AG04450 (cell line): ENCODE measurements at regions not wholly inside any gene's neighbourhood (a gene's known extent, or its start where the extent isn't known, plus 50 kb on each side); places are given as distances from the start of the nearest gene placed in this dataset.

Experiments used
- CTCF ChIA-PET: fragments of 300-600, 350-600 bp; formaldehyde crosslinking; extraction: SDS; loops from one replicate; lab custom pipeline; 2022; ENCODE audit warnings: antibody characterized with exemption, inconsistent platforms; lab: Charles Lee
- POLR2A ChIA-PET: fragments of 350-600 bp; formaldehyde crosslinking; extraction: SDS; loops from one replicate; lab custom pipeline; 2021; ENCODE audit warnings: antibody characterized with exemption, inconsistent platforms; lab: Yijun Ruan, JAX
- DNase-seq: peaks from one replicate; pipeline ENCODE4 v3.0.0-alpha.2; 2011; ENCODE audit warnings: low read depth, low spot score
- H3K27ac ChIP-seq: one replicate; pipeline ENCODE4 v1.5.1; 2012; ENCODE audit warnings: low read depth, low read length, control low read depth
- H3K27me3 ChIP-seq: one replicate; pipeline ENCODE4 v1.6.0; 2012; ENCODE audit warnings: low read length; ENCODE audit not compliant: control insufficient read depth, insufficient read depth
- H3K4me3 ChIP-seq: 2 replicates; pipeline ENCODE4 v1.5.1; 2011; ENCODE audit warnings: mild to moderate bottlenecking, low read depth, low read length, control low read depth
- H3K9me3 ChIP-seq: 2 replicates; pipeline ENCODE4 v1.5.1; 2012; ENCODE audit warnings: low read length; ENCODE audit not compliant: control insufficient read depth, insufficient read depth
- TF ChIP-seq, protein P1 (sequence below): IDR thresholded peaks from 2 replicates; pipeline ENCODE4 v1.5.1; 2011; ENCODE audit warnings: low read depth, low read length, control low read depth, inconsistent platforms

DNA sequence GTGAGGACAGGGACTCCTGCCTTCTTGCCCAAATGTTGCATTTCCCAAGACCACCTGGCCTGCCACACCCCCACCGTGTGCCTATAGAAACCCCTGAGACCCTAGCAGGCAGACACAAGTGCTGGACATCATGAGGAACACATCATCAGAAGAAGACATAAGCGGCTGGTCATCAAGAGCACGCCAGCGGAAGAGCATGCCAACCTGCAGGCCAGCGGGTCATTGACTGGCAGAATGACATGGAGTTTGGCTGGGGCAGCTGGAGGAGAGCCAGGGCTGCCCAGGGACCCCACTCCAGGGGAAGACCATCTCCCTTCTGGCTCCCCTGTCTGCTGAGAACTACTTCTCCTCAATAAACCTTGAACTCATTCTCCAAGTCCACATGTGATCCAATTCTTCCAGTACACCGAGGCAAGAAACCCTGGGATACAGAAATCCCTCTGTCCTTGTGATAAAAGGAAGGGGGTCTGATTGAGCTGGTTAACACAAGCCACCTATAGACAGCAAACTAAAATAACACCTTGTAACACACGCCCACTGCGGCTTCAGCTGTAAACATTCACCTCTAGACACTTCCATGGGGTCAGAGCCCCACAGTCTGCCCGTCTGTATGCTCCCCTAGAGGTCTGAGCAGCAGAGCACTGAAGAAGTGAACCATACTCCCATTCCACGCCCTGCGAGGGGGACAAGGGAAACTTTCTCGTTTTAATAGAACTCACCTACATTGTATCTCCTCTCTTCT is 164.8 kb upstream of the EMCN start:
- DNase-seq = no peak
- CTCF ChIA-PET = no interaction called here
- Histone ChIP-seq H3K27me3 (no peaks in the 10 kb centered on the region), H3K4me3 (no peak overlapping the region), H3K27ac (no peak overlapping the region), H3K9me3 (no peaks in the 10 kb centered on the region; the same call in 1 of the 2 replicates)
- POLR2A ChIA-PET = no interaction called here
- TF ChIP-seq, protein P1, sequence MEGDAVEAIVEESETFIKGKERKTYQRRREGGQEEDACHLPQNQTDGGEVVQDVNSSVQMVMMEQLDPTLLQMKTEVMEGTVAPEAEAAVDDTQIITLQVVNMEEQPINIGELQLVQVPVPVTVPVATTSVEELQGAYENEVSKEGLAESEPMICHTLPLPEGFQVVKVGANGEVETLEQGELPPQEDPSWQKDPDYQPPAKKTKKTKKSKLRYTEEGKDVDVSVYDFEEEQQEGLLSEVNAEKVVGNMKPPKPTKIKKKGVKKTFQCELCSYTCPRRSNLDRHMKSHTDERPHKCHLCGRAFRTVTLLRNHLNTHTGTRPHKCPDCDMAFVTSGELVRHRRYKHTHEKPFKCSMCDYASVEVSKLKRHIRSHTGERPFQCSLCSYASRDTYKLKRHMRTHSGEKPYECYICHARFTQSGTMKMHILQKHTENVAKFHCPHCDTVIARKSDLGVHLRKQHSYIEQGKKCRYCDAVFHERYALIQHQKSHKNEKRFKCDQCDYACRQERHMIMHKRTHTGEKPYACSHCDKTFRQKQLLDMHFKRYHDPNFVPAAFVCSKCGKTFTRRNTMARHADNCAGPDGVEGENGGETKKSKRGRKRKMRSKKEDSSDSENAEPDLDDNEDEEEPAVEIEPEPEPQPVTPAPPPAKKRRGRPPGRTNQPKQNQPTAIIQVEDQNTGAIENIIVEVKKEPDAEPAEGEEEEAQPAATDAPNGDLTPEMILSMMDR = no peak

- TF ChIP-seq, protein P1 = no peak
- no peak overlapping the region for H3K4me3 ChIP-seq
- no peak overlapping the region for H3K27ac ChIP-seq
- no peaks in the 10 kb centered on the region; the same call in 1 of the 2 replicates for H3K9me3 ChIP-seq
- ChIA-PET CTCF (no interaction called here), POLR2A (no interaction called here)
- DNase-seq = no peak
- H3K27me3 ChIP-seq = no peaks in the 10 kb centered on the region
Measured at GRCh38 chr4:100681289-100681688, 163.5 kb upstream of the EMCN start.

- ChIA-PET POLR2A (no interaction called here), CTCF (no interaction called here)
- Histone ChIP-seq H3K27ac (no peak overlapping the region), H3K4me3 (no peak overlapping the region), H3K27me3 (no peaks in the 10 kb centered on the region), H3K9me3 (no peaks in the 10 kb centered on the region; the same call in 1 of the 2 replicates)
- TF ChIP-seq, protein P1 = no peak
- no peak for DNase-seq
Measured at GRCh38 chr4:100679926-100680325, 162.1 kb upstream of the EMCN start.

DNA sequence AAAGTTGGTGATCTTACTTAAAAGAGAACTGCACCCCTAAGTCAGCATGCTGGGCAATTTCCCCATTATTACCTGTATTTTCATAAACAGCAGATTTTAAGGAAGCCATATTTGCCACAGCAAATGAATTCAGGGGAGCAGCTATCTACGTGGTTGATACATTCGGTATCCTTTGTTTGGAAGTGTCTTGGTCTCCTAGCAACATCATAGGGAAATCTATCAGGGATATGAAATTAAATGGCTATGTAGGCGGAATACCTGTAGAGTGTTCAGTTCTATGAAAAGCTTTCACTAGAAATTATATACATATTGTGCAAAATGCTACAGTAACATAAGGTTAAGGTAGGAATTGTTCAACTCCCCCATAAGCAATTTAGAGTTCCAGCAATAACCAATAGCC is 157.2 kb upstream of the EMCN start:
- no peak for DNase-seq
- Histone ChIP-seq H3K9me3 (no peaks in the 10 kb centered on the region), H3K27ac (no peak overlapping the region), H3K27me3 (no peaks in the 10 kb centered on the region), H3K4me3 (no peak overlapping the region)
- POLR2A ChIA-PET = no interaction called here
- CTCF ChIA-PET = no interaction called here
- TF ChIP-seq, protein P1 = no peak

DNA sequence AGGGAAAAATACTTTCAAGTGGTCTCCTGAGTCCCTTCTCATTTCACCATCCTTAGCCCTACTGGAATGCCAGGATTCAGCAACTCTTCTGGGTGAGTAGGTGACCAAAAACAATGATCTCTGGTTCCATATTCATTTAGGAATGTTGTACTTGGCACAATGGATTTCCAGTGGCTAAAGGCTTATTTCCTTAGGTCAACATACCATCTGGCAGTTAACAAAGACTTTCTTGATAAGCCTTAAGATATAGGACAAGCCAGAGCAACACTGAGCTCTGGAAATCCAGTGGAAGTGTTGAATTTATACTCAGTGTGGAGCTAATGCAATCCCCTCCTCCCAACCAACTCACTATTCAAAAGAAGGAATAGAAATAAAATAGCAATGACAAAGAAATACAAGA is 139.4 kb upstream of the EMCN start:
- POLR2A ChIA-PET = no interaction called here
- no peak overlapping the region for H3K4me3 ChIP-seq
- CTCF ChIA-PET = no interaction called here
- H3K27me3 ChIP-seq = no peaks in the 10 kb centered on the region
- DNase-seq = no peak
- no peaks in the 10 kb centered on the region for H3K9me3 ChIP-seq
- H3K27ac ChIP-seq = no peak overlapping the region
- TF ChIP-seq, protein P1 = no peak
